SIG-M5 treated with dmso at 0.1 percent for 504 hours (cell line): ENCODE measurements at regions not wholly inside any gene's neighbourhood (a gene's known extent, or its start where the extent isn't known, plus 50 kb on each side); places are given as distances from the start of the nearest gene placed in this dataset.
"Not testable (repeated sequence)": the region's sequence is repeated elsewhere in the genome, so short reads cannot be mapped to it uniquely, and the experiment has no call there.

ENCODE experiments used
- DNase-seq: peaks from one replicate; lab custom pipeline; 2025; ENCODE audit not compliant: unreplicated experiment; lab: John Stamatoyannopoulos, UW

- DNase-seq: not testable (repeated sequence)
These were observed 1598.0 kb downstream of the RPIA start for GRCh38 chr2:90289291-90289980.

GRCh38 chr2:90290701-90291100, 1599.2 kb downstream of the RPIA start:
- not testable (repeated sequence) for DNase-seq

- not testable (repeated sequence) for DNase-seq
These were observed 1599.9 kb downstream of the RPIA start for GRCh38 chr2:90291168-90291883.

- not testable (repeated sequence) for DNase-seq
These were observed 1600.5 kb downstream of the RPIA start for GRCh38 chr2:90291934-90292333.

- DNase-seq: not testable (repeated sequence)
These were observed 1601.0 kb downstream of the RPIA start for GRCh38 chr2:90292451-90292850.

GRCh38 chr2:90293224-90293623, 1601.8 kb downstream of the RPIA start:
- not testable (repeated sequence) for DNase-seq

- DNase-seq: not testable (repeated sequence)
These were observed 1602.3 kb downstream of the RPIA start for GRCh38 chr2:90293806-90294205.

GRCh38 chr2:90295036-90295750, 1603.7 kb downstream of the RPIA start:
- not testable (repeated sequence) for DNase-seq

- DNase-seq: not testable (repeated sequence)
These were observed 1605.0 kb downstream of the RPIA start for GRCh38 chr2:90296484-90296777.

- not testable (repeated sequence) for DNase-seq
These were observed 1606.2 kb downstream of the RPIA start for GRCh38 chr2:90297701-90298100.

GRCh38 chr2:90298126-90298755, 1606.8 kb downstream of the RPIA start:
- not testable (repeated sequence) for DNase-seq

- not testable (repeated sequence) for DNase-seq
These were observed 1607.5 kb downstream of the RPIA start for GRCh38 chr2:90298983-90299382.

- DNase-seq: not testable (repeated sequence)
These were observed 1631.5 kb downstream of the RPIA start for GRCh38 chr2:90322982-90323381.

GRCh38 chr2:90323612-90324558, 1632.4 kb downstream of the RPIA start:
- not testable (repeated sequence) for DNase-seq

- DNase-seq: not testable (repeated sequence)
These were observed 1633.2 kb downstream of the RPIA start for GRCh38 chr2:90324672-90325071.

- DNase-seq: not testable (repeated sequence)
These were observed 1634.4 kb downstream of the RPIA start for GRCh38 chr2:90325796-90326353.

GRCh38 chr2:90355546-90355945, 1664.1 kb downstream of the RPIA start:
- DNase-seq: not testable (repeated sequence)

GRCh38 chr2:90359344-90359743, 1667.9 kb downstream of the RPIA start:
- DNase-seq: not testable (repeated sequence)

GRCh38 chr2:90359887-90360730, 1668.6 kb downstream of the RPIA start:
- not testable (repeated sequence) for DNase-seq
